ENCODE measurements at regions not wholly inside any gene's neighbourhood (a gene's known extent, or its start where the extent isn't known, plus 50 kb on each side); places are given as distances from the start of the nearest gene placed in this dataset.

DNA sequence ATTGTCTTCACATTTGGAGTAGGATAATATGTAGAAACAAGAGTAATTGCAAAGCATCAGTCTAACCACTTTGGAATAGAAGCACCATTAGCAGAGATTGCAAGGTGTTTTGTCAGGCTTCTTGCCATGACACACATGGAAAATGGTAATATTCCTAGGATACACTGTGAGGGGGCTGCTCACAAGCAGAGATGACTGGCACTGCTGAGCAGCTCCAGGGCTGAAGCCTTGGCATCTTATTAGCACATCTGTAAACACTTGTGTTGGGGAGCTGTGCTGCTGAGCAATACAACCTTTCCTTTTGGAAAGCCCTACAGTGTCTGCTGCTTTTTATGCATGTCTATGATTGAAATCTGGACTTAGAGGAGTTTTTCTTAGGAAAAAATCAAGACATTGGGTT lies 602.2 kb downstream of the XIRP2 start:
- no peaks in the 10 kb centered on the region for H3K36me3 ChIP-seq
- H3K4me3 ChIP-seq: no peak overlapping the region
- no peak overlapping the region for H3K27ac ChIP-seq
- H3K9me3 ChIP-seq: no peaks in the 10 kb centered on the region
- no peaks in the 10 kb centered on the region for H3K27me3 ChIP-seq
- no peaks in the 10 kb centered on the region for H3K4me1 ChIP-seq
- DNase-seq (ENCODE audit: low spot score): no peak
- TF ChIP-seq, protein P1, sequence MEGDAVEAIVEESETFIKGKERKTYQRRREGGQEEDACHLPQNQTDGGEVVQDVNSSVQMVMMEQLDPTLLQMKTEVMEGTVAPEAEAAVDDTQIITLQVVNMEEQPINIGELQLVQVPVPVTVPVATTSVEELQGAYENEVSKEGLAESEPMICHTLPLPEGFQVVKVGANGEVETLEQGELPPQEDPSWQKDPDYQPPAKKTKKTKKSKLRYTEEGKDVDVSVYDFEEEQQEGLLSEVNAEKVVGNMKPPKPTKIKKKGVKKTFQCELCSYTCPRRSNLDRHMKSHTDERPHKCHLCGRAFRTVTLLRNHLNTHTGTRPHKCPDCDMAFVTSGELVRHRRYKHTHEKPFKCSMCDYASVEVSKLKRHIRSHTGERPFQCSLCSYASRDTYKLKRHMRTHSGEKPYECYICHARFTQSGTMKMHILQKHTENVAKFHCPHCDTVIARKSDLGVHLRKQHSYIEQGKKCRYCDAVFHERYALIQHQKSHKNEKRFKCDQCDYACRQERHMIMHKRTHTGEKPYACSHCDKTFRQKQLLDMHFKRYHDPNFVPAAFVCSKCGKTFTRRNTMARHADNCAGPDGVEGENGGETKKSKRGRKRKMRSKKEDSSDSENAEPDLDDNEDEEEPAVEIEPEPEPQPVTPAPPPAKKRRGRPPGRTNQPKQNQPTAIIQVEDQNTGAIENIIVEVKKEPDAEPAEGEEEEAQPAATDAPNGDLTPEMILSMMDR (IDR thresholded peaks at IDR 0.05): no peak

DNA sequence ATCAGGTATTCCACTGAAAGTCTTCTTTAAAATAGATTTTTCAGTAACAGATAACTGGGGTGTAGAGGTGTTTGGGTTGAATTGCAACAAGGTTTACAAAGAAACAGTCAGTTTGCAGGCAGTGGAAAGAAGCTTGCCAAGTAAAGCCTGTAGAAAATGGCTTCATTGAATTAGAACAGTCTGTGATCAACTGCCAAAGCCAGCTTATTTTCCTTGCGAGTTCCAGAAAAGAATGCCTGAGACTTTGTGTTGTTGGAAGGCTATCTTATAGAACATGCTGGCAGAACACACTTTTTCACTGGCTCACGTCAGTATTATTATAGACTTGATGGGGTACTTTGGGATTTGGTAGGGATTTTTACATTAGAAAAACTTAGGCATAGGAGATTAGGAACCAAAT lies 601.0 kb downstream of the XIRP2 start:
- H3K27me3 ChIP-seq: no peaks in the 10 kb centered on the region
- no peaks in the 10 kb centered on the region for H3K4me1 ChIP-seq
- no peaks in the 10 kb centered on the region for H3K9me3 ChIP-seq
- no peak for DNase-seq (ENCODE audit: low spot score)
- no peaks in the 10 kb centered on the region for H3K36me3 ChIP-seq
- TF ChIP-seq, protein P1 (IDR thresholded peaks at IDR 0.05): no peak
- H3K4me3 ChIP-seq: no peak overlapping the region
- H3K27ac ChIP-seq: no peak overlapping the region

- H3K36me3 ChIP-seq: no peaks in the 10 kb centered on the region
- no peak overlapping the region for H3K4me3 ChIP-seq
- no peaks in the 10 kb centered on the region for H3K9me3 ChIP-seq
- no peaks in the 10 kb centered on the region for H3K4me1 ChIP-seq
- TF ChIP-seq, protein P1 (IDR thresholded peaks at IDR 0.05): no peak
- H3K27me3 ChIP-seq: no peaks in the 10 kb centered on the region
- DNase-seq (ENCODE audit: low spot score): no peak
- no peak overlapping the region for H3K27ac ChIP-seq
Measured at GRCh38 chr2:167487728-167488127, 599.4 kb downstream of the XIRP2 start.

DNA sequence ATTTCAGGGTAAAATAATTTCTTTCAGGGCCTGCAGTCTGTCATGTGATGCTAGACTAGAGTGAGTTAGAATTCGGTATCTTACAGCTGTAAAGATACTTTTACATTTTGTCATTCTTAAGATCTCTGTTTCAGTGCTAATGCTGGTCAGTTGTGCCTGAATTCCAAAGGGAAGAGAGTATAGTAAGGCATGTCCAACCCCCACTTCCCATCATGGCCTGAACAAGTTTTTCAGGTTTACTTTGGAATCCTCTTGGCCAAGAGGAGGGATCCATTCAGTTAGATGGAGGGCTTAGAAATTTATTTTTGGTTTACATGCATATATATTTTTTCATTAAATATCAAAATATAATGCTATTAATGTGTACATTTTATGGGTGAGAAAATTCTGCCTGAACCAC lies 596.6 kb downstream of the XIRP2 start:
- Histone ChIP-seq H3K27ac (no peak overlapping the region), H3K4me3 (no peak overlapping the region), H3K9me3 (no peaks in the 10 kb centered on the region), H3K4me1 (no peaks in the 10 kb centered on the region), H3K27me3 (no peaks in the 10 kb centered on the region), H3K36me3 (no peaks in the 10 kb centered on the region)
- DNase-seq (ENCODE audit: low spot score): no peak
- TF ChIP-seq, protein P1 (IDR thresholded peaks at IDR 0.05): no peak

DNA sequence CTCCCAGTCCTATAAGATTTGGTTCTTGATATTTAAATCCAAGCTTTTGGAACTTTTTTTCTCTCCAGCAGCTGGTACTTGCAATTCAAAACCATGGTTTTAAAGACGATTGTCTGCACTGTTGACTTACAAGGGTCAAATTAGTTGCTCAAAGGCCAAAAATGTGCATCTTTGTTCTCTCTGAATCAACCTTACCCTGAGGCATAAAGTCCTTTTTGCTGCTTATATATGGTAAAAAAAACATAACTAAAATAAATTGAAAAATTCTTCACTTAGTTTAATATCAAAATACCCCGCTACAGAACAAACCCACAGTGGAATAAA lies 592.7 kb downstream of the XIRP2 start:
- Histone ChIP-seq H3K27ac (no peak overlapping the region), H3K4me3 (no peak overlapping the region), H3K27me3 (no peaks in the 10 kb centered on the region), H3K9me3 (no peaks in the 10 kb centered on the region), H3K4me1 (no peaks in the 10 kb centered on the region), H3K36me3 (no peaks in the 10 kb centered on the region)
- DNase-seq (ENCODE audit: low spot score): no peak
- TF ChIP-seq, protein P1 (IDR thresholded peaks at IDR 0.05): no peak

DNA sequence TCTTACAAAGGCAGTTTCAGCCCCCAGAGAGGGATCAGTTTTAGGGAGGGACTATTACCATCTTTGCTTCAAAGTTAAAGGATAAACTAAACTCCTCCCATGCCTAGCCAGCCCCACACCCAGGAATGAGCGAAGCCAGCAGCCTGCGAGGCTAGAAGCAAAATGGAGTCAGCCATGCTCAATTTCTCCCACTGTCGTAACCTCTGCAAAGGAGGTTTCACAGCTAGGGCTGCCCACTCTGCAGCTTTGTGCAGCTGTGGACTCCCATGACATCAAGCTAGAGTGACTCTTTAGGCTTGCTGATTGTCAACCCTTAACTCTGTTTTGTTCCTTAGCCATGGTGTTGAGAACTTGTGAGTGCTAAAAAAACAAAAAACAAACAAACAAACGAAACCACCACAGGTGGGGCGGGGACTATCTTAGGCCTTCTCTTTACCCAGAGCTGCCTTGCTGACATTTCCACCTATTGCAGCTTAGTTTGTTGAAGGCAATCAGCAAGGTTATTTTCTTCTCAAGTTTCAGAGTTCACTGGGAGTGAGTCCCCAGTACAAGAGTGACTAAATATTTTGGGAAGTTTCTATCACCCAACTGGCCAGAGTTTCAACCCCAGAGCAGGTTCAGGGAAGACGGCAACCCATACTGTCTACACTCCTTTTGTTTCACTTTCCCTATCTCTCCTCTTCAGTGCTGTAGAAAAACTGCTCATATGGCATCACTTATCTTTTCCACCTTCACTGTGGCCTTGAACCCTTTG lies 592.1 kb downstream of the XIRP2 start:
- Histone ChIP-seq H3K36me3 (no peaks in the 10 kb centered on the region), H3K4me1 (no peaks in the 10 kb centered on the region), H3K27me3 (no peaks in the 10 kb centered on the region), H3K4me3 (no peak overlapping the region), H3K9me3 (no peaks in the 10 kb centered on the region), H3K27ac (no peak overlapping the region)
- DNase-seq (ENCODE audit: low spot score): no peak
- TF ChIP-seq, protein P1 (IDR thresholded peaks at IDR 0.05): no peak
